H1 (cell line): ENCODE measurements at regions not wholly inside any gene's neighbourhood (a gene's known extent, or its start where the extent isn't known, plus 50 kb on each side); places are given as distances from the start of the nearest gene placed in this dataset.

Experiments used
- CBX5 ChIP-seq: fragments of 300-800, 300-1000 bp; sonication (generic); IDR thresholded peaks from 2 replicates; pipeline ENCODE4 v1.7.1; 2016; ENCODE audit warnings: antibody characterized with exemption, low read length, low read depth
- CTCF ChIP-seq, 3 experiments: IDR thresholded peaks; 1 replicate in 2 of 3; 2 replicates in 1 of 3; pipeline versions ENCODE4 v1.5.1 to v1.6.1; 2011; ENCODE audit warnings: low read length in 3 of 3, mild to moderate bottlenecking in 3 of 3, inconsistent platforms in 2 of 3, low read depth in 1 of 3, moderate library complexity in 1 of 3; ENCODE audit not compliant: insufficient read depth in 1 of 3; ENCODE audit errors: control extremely low read depth in 1 of 3
- FOSL1 ChIP-seq: IDR thresholded peaks from 2 replicates; pipeline ENCODE4 v1.6.1; 2011; ENCODE audit warnings: mild to moderate bottlenecking, low read depth, low read length, moderate library complexity; ENCODE audit not compliant: insufficient read depth
- GABPA ChIP-seq: IDR thresholded peaks from 2 replicates; pipeline ENCODE4 v1.6.1; 2011; ENCODE audit warnings: mild to moderate bottlenecking, low read length, moderate library complexity, borderline replicate concordance; ENCODE audit not compliant: insufficient read depth
- HDAC2 ChIP-seq, 2 experiments: fragments of 300-600 bp in 1 of 2; sonication (generic) in 1 of 2; IDR thresholded peaks; 2 replicates each; pipeline ENCODE4 v1.6.1; 2011 to 2012; ENCODE audit warnings: low read depth in 2 of 2, low read length in 2 of 2, mild to moderate bottlenecking in 2 of 2, moderate library complexity in 2 of 2, borderline replicate concordance in 1 of 2, inconsistent platforms in 1 of 2
- JUN ChIP-seq: IDR thresholded peaks from 2 replicates; pipeline ENCODE4 v1.6.1; 2011; ENCODE audit warnings: low read depth, mild to moderate bottlenecking, improper control_type of control experiment, low read length
- KDM5A ChIP-seq: fragments of 200-600 bp; IDR thresholded peaks from 2 replicates; pipeline ENCODE4 v1.7.1; 2012; ENCODE audit warnings: mild to moderate bottlenecking, low read length, inconsistent platforms, mixed read lengths

GRCh38 chr9:135247227-135247930 is 159.9 kb downstream of the OLFM1 start (continued):
- TF ChIP-seq HDAC2 (IDR thresholded peaks at IDR 0.05; ENCODE audit: borderline replicate concordance in 1 of 2, low read depth in 2 of 2, low read length in 2 of 2) (no peak), GABPA (no peak), CBX5 (no peak), KDM5A (no peak), JUN (no peak), FOSL1 (no peak), CTCF (IDR thresholded peaks at IDR 0.05; ENCODE audit: control extremely low read depth in 1 of 3, insufficient read depth in 1 of 3, low read depth in 1 of 3, low read length in 3 of 3) (no peak)
